ENCODE measurements at regions not wholly inside any gene's neighbourhood (a gene's known extent, or its start where the extent isn't known, plus 50 kb on each side); places are given as distances from the start of the nearest gene placed in this dataset.
A peak's percentile ranks its signal among the peaks of the same experiment; 100 is the strongest.
"Not testable (repeated sequence)": the region's sequence is repeated elsewhere in the genome, so short reads cannot be mapped to it uniquely, and the experiment has no call there.

GRCh38 chr17:14744761-14745473 is 444.0 kb downstream of the HS3ST3B1 start:
- DNase-seq (ENCODE audit: low read depth in 2 of 3, low spot score in 2 of 3), result no peak

GRCh38 chr17:14741491-14741890 is 440.6 kb downstream of the HS3ST3B1 start:
- DNase-seq (ENCODE audit: low read depth in 2 of 3, low spot score in 2 of 3), result no peak

GRCh38 chr17:14739656-14740431 is 439.0 kb downstream of the HS3ST3B1 start:
- peak in 1 of 3 donors; percentile 13 for DNase-seq (ENCODE audit: low read depth in 2 of 3, low spot score in 2 of 3)

- DNase-seq (ENCODE audit: low read depth in 2 of 3, low spot score in 2 of 3), result no peak
Observed at GRCh38 chr17:14738652-14738988, 437.7 kb downstream of the HS3ST3B1 start.

GRCh38 chr17:14737984-14738651 is 437.2 kb downstream of the HS3ST3B1 start:
- DNase-seq (ENCODE audit: low read depth in 2 of 3, low spot score in 2 of 3), result no peak

DNA sequence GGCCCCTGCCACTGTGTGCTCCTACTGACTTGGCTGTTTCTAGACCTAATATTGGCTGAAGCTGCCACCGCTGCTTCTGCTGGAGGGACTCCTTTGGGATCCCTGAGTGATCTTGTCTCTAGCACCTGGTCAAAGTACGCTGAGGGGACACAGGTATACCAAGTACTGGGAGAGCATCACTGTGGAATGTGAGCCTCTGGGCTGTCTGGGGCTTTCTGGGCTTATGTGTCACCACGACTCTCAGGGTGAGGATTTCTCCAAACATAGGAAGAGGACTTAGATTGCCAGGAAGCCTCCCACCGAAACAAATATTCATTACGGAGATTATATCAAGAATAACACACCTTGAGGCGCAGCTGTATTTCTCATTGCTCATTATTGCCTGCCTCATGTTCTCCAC is 435.8 kb downstream of the HS3ST3B1 start:
- DNase-seq (ENCODE audit: low read depth in 2 of 3, low spot score in 2 of 3), result no peak

GRCh38 chr17:14733376-14733775 is 432.5 kb downstream of the HS3ST3B1 start:
- DNase-seq (ENCODE audit: low read depth in 2 of 3, low spot score in 2 of 3), result no peak

DNA sequence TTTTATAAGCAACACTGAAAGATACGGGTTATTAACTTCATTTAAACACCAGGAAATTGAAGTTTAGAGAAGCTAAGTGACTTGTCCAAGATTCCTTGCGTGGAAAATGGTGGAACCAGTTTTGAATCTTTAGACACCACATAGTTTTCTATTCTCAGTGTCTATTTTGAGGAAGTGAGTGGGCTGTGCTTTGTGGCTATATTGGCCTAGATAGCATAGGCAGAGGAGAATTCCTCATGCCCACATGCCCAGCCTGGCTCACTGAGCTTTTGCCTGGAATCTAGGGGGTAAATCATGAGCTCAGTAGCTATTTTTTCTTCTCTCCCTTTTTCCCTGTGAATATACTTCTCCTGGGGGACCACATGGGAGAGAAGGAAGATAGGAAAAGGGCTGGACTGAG is 431.3 kb downstream of the HS3ST3B1 start:
- no peak for DNase-seq (ENCODE audit: low read depth in 2 of 3, low spot score in 2 of 3)

- no peak for DNase-seq (ENCODE audit: low read depth in 2 of 3, low spot score in 2 of 3)
Observed at GRCh38 chr17:14731591-14731990, 430.7 kb downstream of the HS3ST3B1 start.

GRCh38 chr17:14730821-14731220 is 429.9 kb downstream of the HS3ST3B1 start:
- DNase-seq (ENCODE audit: low read depth in 2 of 3, low spot score in 2 of 3), result no peak

GRCh38 chr17:14725729-14726128 is 424.8 kb downstream of the HS3ST3B1 start:
- DNase-seq (ENCODE audit: low read depth in 2 of 3, low spot score in 2 of 3), result no peak

DNA sequence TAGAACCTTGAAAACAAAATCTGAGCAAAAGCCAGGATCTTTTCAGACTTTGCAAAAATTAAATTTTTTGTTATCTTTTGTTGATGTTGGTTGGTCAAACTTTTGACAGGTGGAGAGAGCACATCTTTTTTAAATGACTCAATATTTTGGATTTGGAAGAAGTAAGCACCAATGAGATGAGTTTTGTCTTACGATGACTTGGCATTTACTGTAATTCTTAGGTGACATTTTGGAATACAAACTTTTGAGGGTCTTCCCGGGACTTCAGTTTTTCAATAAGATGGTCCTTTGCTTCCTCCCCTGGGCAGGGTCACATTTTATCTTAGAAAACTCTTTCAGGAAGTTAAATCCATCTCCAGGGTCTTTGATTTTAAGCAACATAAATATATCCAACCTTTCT is 423.9 kb downstream of the HS3ST3B1 start:
- no peak for DNase-seq (ENCODE audit: low read depth in 2 of 3, low spot score in 2 of 3)

GRCh38 chr17:14723349-14723748 is 422.5 kb downstream of the HS3ST3B1 start:
- not testable (repeated sequence) for DNase-seq (ENCODE audit: low read depth in 2 of 3, low spot score in 2 of 3)

- no peak for DNase-seq (ENCODE audit: low read depth in 2 of 3, low spot score in 2 of 3)
Observed at GRCh38 chr17:14719942-14720341, 419.1 kb downstream of the HS3ST3B1 start.

DNA sequence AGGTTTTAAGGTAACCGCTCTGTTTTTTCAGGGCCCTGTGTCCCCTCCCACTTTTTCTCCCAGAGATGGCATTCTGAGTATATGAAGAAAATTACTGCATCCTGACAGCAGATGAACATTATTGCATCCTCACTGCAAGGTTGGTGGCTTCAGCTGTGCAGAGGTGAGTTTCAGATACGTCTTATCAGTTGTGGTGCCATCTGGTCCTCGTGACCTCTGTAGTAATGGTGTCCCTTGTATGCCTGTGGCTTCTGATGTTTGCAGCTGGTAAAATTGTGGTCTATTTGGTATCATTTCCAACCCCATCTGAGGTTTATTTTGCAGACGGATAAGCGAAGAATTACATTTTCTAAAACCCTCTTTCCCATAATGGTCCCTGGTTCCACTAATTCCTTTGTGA is 417.0 kb downstream of the HS3ST3B1 start:
- DNase-seq (ENCODE audit: low read depth in 2 of 3, low spot score in 2 of 3), result no peak

GRCh38 chr17:14715561-14715960 is 414.7 kb downstream of the HS3ST3B1 start:
- no peak for DNase-seq (ENCODE audit: low read depth in 2 of 3, low spot score in 2 of 3)

DNA sequence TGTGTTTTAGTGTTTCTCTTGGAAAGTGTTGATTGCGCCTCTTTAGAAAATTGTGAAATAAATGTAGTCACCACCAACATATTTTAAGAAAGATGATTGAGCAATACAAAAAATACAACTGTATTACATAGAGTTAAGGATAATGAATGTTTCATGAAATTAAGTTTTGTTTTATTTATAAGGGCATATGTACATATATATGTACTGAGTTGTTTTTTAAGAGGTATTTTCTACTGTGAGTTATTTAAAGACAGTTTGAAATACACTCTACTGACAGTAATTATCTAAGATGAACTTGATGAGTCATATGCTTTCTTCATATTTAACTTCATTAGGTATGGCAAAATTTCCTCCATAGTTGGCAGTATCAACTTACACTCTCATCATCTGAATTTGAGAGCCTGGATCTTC is 411.7 kb downstream of the HS3ST3B1 start:
- DNase-seq (ENCODE audit: low read depth in 2 of 3, low spot score in 2 of 3), result no peak

GRCh38 chr17:14704121-14704520 is 403.2 kb downstream of the HS3ST3B1 start:
- DNase-seq (ENCODE audit: low read depth in 2 of 3, low spot score in 2 of 3), result no peak

GRCh38 chr17:14701886-14702285 is 401.0 kb downstream of the HS3ST3B1 start:
- no peak for DNase-seq (ENCODE audit: low read depth in 2 of 3, low spot score in 2 of 3)

- no peak for DNase-seq (ENCODE audit: low read depth in 2 of 3, low spot score in 2 of 3)
Observed at GRCh38 chr17:14699574-14700185, 398.8 kb downstream of the HS3ST3B1 start.

- peak in 1 of 3 donors; percentile 57 for DNase-seq (ENCODE audit: low read depth in 2 of 3, low spot score in 2 of 3)
Observed at GRCh38 chr17:14693382-14693781, 392.5 kb downstream of the HS3ST3B1 start.

Data from hematopoietic multipotent progenitor cell (in vitro differentiated cells).